Tibial artery (tissue), 4 donors: ENCODE measurements at regions not wholly inside any gene's neighbourhood (a gene's known extent, or its start where the extent isn't known, plus 50 kb on each side); places are given as distances from the start of the nearest gene placed in this dataset.

Experiments used
- DNase-seq, 2 donors: peaks; one replicate each; pipeline ENCODE4 v3.0.0-alpha.2; 2019
- H3K27ac ChIP-seq, 2 donors: fragments of 200-600 bp; sonication (generic) in 1 of 2; 1 replicate in 1 of 2; 2 replicates in 1 of 2; pipeline ENCODE4 v1.5.1; 2018 to 2019; ENCODE audit warnings: mild to moderate bottlenecking in 1 of 2
- H3K27me3 ChIP-seq, 2 donors: fragments of 200-600 bp; sonication (generic) in 1 of 2; one replicate each; pipeline versions ENCODE4 v1.5.1 to v1.6.0; 2016 to 2019
- H3K36me3 ChIP-seq, 3 donors: fragments of 200-600 bp; sonication (generic) in 2 of 3; one replicate each; pipeline ENCODE4 v1.5.1; 2016 to 2019; ENCODE audit warnings: mild to moderate bottlenecking in 2 of 3
- H3K4me1 ChIP-seq, 4 donors: fragments of 200-600 bp; sonication (generic) in 2 of 4; 1 replicate in 3 of 4; 2 replicates in 1 of 4; pipeline ENCODE4 v1.5.1; 2016 to 2019
- H3K4me3 ChIP-seq, 2 donors: fragments of 200-600 bp; sonication (generic) in 1 of 2; 1 replicate in 1 of 2; 2 replicates in 1 of 2; pipeline ENCODE4 v1.5.1; 2018 to 2019; ENCODE audit warnings: mild to moderate bottlenecking in 2 of 2
- H3K9me3 ChIP-seq, 3 donors: fragments of 200-600 bp; sonication (generic) in 1 of 3; one replicate each; pipeline ENCODE4 v1.5.1; 2016 to 2019
- intact Hi-C: fragments of 100-400 bp; cut with DNase I; formaldehyde crosslinking; loops from one replicate; pipeline ENCODE4 v1.15.0; 2023; ENCODE audit warnings: low total_unique reads
- TF ChIP-seq, protein P1 (sequence below), 2 experiments: fragments of 200-600 bp in 1 of 2; fragments of 450-650 bp in 1 of 2; IDR thresholded peaks; one replicate each; pipeline ENCODE4 v1.5.1; 2017 to 2019; ENCODE audit warnings: antibody characterized with exemption in 2 of 2, mild to moderate bottlenecking in 1 of 2, moderate library complexity in 1 of 2

DNA sequence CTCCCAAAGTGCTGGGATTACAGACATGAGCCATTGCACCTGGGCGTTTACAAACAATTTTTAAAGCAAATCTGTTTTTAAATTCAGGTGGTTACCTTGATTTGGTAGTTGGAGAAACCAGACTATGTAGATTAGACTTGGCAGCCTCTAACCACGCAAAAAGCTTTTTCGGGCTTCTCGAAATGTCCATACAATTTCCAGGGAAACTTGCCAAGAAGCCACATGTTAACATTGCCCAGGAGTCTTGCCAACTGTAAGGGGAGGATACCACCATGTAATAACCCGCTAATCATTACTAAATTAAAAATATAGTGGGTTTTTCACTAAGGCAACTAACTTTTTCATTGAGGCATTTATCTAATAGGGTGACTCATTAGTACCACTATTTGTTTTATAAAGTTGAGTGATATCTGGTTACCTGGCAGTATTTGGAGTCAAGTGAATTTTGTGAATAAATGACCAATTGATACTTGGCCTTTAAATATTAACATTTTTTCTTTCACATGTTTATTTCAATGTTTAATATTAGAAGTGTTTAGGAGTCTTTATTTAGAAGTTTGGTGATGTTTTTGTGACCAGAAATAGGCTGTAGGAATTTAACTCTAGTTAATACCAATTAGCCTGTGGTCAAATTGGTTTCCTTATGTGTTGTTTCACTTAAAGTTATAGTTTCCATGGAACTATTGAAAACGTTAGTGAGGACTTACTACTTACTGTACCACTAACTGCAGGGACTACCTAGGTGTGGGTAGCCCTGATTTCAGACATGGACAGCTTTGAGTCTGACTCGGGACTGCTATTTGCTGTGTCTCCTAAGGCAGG, 61.3 kb downstream of the CLDN34 start:
- H3K36me3 ChIP-seq, result no peaks in the 10 kb centered on the region
- H3K9me3 ChIP-seq, result no peaks in the 10 kb centered on the region
- H3K27ac ChIP-seq, result no peak overlapping the region
- DNase-seq, result no peak
- H3K27me3 ChIP-seq, result no peaks in the 10 kb centered on the region
- no peak overlapping the region for H3K4me3 ChIP-seq
- H3K4me1 ChIP-seq, result peaks cover 0 to 33% (median 4%) of the 10 kb centered on the region in 4 donors
- intact Hi-C loops, result no loop called here
- TF ChIP-seq, protein P1, sequence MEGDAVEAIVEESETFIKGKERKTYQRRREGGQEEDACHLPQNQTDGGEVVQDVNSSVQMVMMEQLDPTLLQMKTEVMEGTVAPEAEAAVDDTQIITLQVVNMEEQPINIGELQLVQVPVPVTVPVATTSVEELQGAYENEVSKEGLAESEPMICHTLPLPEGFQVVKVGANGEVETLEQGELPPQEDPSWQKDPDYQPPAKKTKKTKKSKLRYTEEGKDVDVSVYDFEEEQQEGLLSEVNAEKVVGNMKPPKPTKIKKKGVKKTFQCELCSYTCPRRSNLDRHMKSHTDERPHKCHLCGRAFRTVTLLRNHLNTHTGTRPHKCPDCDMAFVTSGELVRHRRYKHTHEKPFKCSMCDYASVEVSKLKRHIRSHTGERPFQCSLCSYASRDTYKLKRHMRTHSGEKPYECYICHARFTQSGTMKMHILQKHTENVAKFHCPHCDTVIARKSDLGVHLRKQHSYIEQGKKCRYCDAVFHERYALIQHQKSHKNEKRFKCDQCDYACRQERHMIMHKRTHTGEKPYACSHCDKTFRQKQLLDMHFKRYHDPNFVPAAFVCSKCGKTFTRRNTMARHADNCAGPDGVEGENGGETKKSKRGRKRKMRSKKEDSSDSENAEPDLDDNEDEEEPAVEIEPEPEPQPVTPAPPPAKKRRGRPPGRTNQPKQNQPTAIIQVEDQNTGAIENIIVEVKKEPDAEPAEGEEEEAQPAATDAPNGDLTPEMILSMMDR (IDR thresholded peaks at IDR 0.05), result no peak

DNA sequence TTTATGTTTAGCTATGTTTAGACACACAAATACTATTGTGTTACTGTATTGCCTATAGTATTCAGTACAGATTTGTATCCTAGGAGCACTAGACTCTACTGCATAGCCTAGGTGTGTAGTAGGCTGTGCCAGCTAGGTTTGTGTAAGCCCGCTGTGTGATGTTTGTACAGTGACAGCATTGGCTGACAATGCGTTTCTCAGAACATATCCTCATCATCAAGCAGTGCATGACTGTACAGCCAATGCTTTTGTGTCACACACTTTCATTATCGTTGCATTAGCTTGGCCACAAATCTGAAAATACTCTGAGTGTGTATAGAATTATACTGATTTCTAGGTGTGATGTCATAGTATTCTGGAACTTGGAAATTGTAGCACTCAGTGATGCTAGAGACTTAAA, 63.4 kb downstream of the CLDN34 start:
- Histone ChIP-seq H3K27ac (no peak overlapping the region), H3K36me3 (no peaks in the 10 kb centered on the region), H3K9me3 (no peaks in the 10 kb centered on the region), H3K27me3 (no peaks in the 10 kb centered on the region), H3K4me3 (no peak overlapping the region), H3K4me1 (peaks cover 0 to 40% (median 4%) of the 10 kb centered on the region in 4 donors)
- TF ChIP-seq, protein P1 (IDR thresholded peaks at IDR 0.05), result no peak
- no peak for DNase-seq
- intact Hi-C loops, result no loop called here

DNA sequence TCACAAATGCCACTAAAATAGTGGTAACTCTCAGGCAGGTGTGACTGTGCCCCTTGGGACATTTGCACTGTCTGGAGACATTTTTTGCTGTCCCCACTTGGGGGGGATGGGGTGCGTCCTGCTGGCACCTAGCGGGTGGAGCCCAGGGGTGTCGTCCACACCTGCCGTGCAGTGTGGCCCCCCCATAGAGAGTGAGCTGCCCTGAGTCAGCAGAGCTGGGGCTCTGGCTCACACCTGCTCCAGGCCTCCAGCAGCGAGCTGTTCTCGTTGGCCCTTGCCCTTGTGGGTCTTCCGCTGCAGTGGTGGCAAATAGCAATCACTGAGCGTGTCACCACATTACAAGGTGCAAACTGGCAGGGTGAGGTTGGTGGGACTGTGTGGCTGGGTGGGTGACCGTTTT, 64.6 kb downstream of the CLDN34 start:
- Histone ChIP-seq H3K4me1 (peaks cover 0 to 40% (median 4%) of the 10 kb centered on the region in 4 donors), H3K4me3 (no peak overlapping the region), H3K27ac (no peak overlapping the region), H3K27me3 (no peaks in the 10 kb centered on the region), H3K36me3 (no peaks in the 10 kb centered on the region), H3K9me3 (no peaks in the 10 kb centered on the region)
- TF ChIP-seq, protein P1 (IDR thresholded peaks at IDR 0.05), result no peak
- no peak for DNase-seq
- intact Hi-C loops, result no loop called here

DNA sequence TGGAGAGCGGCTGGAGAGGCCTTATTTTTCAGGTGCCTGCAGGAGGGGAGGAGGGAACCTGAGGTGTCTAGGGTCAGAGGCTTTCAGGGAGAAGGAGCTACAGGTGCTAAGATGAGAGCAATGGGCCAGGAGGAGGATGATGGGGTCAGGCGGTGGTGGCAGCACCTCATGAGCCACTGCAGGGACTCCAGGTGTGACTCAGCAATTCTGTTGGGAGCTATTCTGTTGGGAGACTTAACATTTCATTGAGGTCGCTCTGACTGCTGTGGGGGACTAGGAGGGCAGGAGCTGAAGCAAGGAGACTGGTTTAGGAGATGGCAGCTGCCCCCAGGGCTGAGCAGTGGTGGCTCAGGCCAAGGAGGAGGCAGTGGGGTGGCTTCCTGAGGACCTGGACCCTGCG, 65.0 kb downstream of the CLDN34 start:
- Histone ChIP-seq H3K36me3 (no peaks in the 10 kb centered on the region), H3K4me3 (no peak overlapping the region), H3K4me1 (peaks cover 0 to 40% (median 4%) of the 10 kb centered on the region in 4 donors), H3K9me3 (no peaks in the 10 kb centered on the region), H3K27me3 (no peaks in the 10 kb centered on the region), H3K27ac (no peak overlapping the region)
- intact Hi-C loops, result no loop called here
- TF ChIP-seq, protein P1 (IDR thresholded peaks at IDR 0.05), result no peak
- no peak for DNase-seq

DNA sequence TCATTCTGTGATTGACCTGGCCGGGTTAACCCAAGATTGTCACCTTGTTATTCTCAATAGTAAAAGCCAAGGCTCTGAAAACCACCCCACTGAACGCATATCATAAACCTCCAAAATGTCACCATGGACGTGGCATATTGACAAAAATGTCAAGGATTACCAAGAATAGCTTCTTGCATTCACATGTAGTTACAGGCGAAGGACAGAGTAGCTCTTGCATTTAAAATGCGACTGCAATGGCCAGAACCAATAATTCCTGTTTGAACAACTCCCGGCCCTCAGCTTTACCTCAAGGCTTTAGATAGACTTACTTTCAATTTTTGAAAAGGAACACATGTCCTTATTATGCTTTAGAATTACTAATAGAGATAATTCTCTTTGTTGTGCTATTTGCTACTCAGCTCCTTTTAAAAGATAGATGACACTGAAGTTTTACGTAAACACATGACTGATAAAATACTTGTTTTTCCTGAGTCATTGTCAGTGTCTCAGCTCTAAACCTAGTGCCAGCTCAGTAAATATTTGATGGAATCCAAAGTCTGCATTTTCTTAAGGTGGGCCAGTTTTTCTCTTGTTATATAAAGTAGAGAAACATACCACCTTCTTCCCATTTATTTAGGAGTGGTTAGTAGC, 66.3 kb downstream of the CLDN34 start:
- intact Hi-C loops, result no loop called here
- Histone ChIP-seq H3K4me1 (peaks cover 0 to 36% (median 4%) of the 10 kb centered on the region in 4 donors), H3K27me3 (no peaks in the 10 kb centered on the region), H3K4me3 (no peak overlapping the region), H3K9me3 (no peaks in the 10 kb centered on the region), H3K27ac (peak overlapping the region in 1 of 2 donors; percentile 11), H3K36me3 (no peaks in the 10 kb centered on the region)
- TF ChIP-seq, protein P1 (IDR thresholded peaks at IDR 0.05), result no peak
- no peak for DNase-seq
